Activated CD8-positive, alpha-beta memory T cell treated with anti-CD3 and anti-CD28 coated beads, Interleukin-2, amount 50 U/mL, for 24 hours (primary cell): ENCODE measurements at regions not wholly inside any gene's neighbourhood (a gene's known extent, or its start where the extent isn't known, plus 50 kb on each side); places are given as distances from the start of the nearest gene placed in this dataset.
"Not testable (repeated sequence)": the region's sequence is repeated elsewhere in the genome, so short reads cannot be mapped to it uniquely, and the experiment has no call there.

ENCODE experiments used
- DNase-seq: peaks from one replicate; pipeline ENCODE4 v3.0.0-alpha.2; 2020; ENCODE audit errors: extremely low read depth

GRCh38 chr5:40353442-40353841 lies 326.3 kb upstream of the PTGER4 start:
- DNase-seq = no peak

GRCh38 chr5:40347981-40348725 lies 331.6 kb upstream of the PTGER4 start:
- no peak for DNase-seq

- no peak for DNase-seq
These were observed 332.8 kb upstream of the PTGER4 start for GRCh38 chr5:40346901-40347300.

- DNase-seq = not testable (repeated sequence)
These were observed 341.3 kb upstream of the PTGER4 start for GRCh38 chr5:40338434-40338833.

GRCh38 chr5:40334242-40334635 lies 345.5 kb upstream of the PTGER4 start:
- no peak for DNase-seq

- no peak for DNase-seq
These were observed 346.1 kb upstream of the PTGER4 start for GRCh38 chr5:40333459-40334241.

- no peak for DNase-seq
These were observed 346.7 kb upstream of the PTGER4 start for GRCh38 chr5:40332970-40333369.

GRCh38 chr5:40331616-40332015 lies 348.1 kb upstream of the PTGER4 start:
- no peak for DNase-seq

- no peak for DNase-seq
These were observed 358.2 kb upstream of the PTGER4 start for GRCh38 chr5:40321514-40321913.

GRCh38 chr5:40318395-40318794 lies 361.3 kb upstream of the PTGER4 start:
- DNase-seq = no peak

- no peak for DNase-seq
These were observed 362.7 kb upstream of the PTGER4 start for GRCh38 chr5:40317023-40317422.

- no peak for DNase-seq
These were observed 364.6 kb upstream of the PTGER4 start for GRCh38 chr5:40315126-40315525.

- DNase-seq = no peak
These were observed 365.4 kb upstream of the PTGER4 start for GRCh38 chr5:40314275-40314674.

- DNase-seq = no peak
These were observed 367.5 kb upstream of the PTGER4 start for GRCh38 chr5:40312205-40312604.

- no peak for DNase-seq
These were observed 369.9 kb upstream of the PTGER4 start for GRCh38 chr5:40309851-40310250.

GRCh38 chr5:40308867-40309266 lies 370.8 kb upstream of the PTGER4 start:
- no peak for DNase-seq

- no peak for DNase-seq
These were observed 371.8 kb upstream of the PTGER4 start for GRCh38 chr5:40307920-40308319.

GRCh38 chr5:40306869-40307487 lies 372.7 kb upstream of the PTGER4 start:
- DNase-seq = no peak

- DNase-seq = no peak
These were observed 387.7 kb upstream of the PTGER4 start for GRCh38 chr5:40292006-40292405.

- no peak for DNase-seq
These were observed 388.4 kb upstream of the PTGER4 start for GRCh38 chr5:40291338-40291737.

- DNase-seq = no peak
These were observed 390.8 kb upstream of the PTGER4 start for GRCh38 chr5:40288800-40289485.

- no peak for DNase-seq
These were observed 394.9 kb upstream of the PTGER4 start for GRCh38 chr5:40284863-40285262.
